WI38 (cell line): ENCODE measurements at regions not wholly inside any gene's neighbourhood (a gene's known extent, or its start where the extent isn't known, plus 50 kb on each side); places are given as distances from the start of the nearest gene placed in this dataset.

Experiments
- H3K4me3 ChIP-seq: 2 replicates; pipeline ENCODE4 v1.5.1; 2011; ENCODE audit warnings: low read depth, mild to moderate bottlenecking, control low read depth, low read length
- CTCF ChIP-seq: IDR thresholded peaks from 2 replicates; pipeline ENCODE4 v1.5.1; 2012; ENCODE audit warnings: low read depth, mild to moderate bottlenecking, control low read depth, low read length

- no peak for TF ChIP-seq CTCF
- no peak overlapping the region for H3K4me3 ChIP-seq
Observed at GRCh38 chr2:16948053-16948452, 282.4 kb upstream of the CYRIA start.

DNA sequence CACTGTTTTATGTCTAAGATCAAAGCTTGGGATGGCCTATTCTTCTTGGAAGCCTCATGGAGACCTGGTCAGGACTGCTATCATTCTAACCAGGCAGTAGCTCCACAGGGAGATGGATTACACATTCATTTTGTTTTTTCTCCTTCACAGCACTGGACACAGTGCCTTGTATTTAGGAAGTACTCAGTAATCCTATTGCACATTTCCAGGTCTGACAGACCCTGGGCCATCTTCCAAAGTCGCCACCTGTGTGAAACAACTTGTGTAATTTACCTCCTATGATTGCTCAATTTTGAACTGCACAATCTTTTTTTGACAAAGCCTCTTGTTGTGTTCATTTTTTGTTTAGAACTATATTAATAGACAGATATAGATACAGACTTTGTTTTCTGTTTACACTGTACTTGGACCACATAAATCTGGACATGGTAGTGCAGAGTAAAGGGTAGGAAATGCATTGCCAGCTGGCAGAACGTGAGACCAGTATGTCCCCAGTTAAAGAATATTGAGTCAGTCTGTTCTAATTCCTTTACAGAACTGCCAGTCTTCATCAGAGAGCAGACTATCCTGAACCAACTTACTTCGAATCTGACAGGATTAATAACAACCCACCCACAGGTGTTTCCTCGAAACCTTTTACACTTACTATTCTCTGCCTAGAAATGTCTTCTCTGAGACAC lies 277.8 kb upstream of the CYRIA start:
- H3K4me3 ChIP-seq, result no peak overlapping the region
- no peak for TF ChIP-seq CTCF

DNA sequence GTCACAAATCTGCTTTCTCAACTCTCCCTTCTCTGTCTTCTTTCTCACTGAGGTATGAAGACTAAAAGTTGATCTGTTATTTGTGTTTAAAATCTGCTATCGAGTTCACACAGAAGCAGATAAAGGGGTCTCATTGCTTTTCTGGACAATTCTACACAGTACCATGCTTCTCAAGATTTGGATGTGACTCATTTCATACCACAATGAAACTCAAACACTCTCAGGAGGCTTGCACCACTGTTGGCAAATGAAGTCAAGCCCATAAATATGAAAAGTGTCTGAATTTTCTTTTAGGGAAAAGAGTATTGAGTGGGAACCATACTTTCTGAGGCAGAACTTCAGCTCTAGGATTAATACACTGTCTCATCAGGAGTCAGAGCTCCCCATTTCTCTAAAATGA lies 274.6 kb upstream of the CYRIA start:
- no peak overlapping the region for H3K4me3 ChIP-seq
- TF ChIP-seq CTCF, result no peak

DNA sequence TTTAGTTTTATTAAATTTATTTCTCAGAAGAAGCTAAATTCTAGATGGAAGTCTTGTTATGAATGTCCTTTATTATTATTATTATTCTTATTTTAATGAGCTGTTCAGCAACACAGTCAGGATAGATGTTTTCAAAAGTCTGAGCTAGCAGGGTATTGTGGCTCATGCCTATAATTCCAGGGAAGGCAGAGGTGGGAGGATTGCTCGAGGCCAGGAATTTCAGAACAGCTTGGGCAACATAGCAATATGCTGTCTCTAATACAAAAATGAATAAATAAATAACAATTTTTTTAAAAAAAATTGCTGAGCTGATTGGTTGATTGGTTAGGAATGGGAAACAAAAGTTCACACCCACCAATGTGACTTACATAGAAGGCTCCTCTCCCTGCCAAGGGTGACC lies 274.1 kb upstream of the CYRIA start:
- no peak overlapping the region for H3K4me3 ChIP-seq
- TF ChIP-seq CTCF, result no peak

GRCh38 chr2:16933355-16933754 lies 267.7 kb upstream of the CYRIA start:
- H3K4me3 ChIP-seq, result no peak overlapping the region
- no peak for TF ChIP-seq CTCF

GRCh38 chr2:16932826-16933225 lies 267.2 kb upstream of the CYRIA start:
- H3K4me3 ChIP-seq, result no peak overlapping the region
- no peak for TF ChIP-seq CTCF

DNA sequence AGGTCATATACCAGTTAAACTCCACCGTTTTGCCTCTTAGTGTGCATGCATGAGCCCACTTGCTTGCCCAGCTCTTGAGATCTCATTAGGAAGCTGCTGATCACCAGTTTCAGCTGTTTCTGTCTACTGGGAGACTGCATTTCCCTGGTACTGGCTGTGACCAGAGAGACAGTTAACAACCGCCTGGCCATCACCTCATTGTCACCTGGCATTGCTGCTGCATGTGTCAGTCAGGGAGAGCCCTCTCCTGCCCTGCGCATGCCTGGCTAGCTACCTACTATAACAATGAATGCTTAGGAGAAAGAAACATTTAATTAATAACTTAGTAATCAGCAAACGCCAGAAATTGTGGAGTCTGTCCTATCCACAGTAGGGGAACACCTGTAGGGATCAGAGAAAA lies 265.8 kb upstream of the CYRIA start:
- no peak for TF ChIP-seq CTCF
- no peak overlapping the region for H3K4me3 ChIP-seq
